TTC549 (cell line): ENCODE measurements at regions not wholly inside any gene's neighbourhood (a gene's known extent, or its start where the extent isn't known, plus 50 kb on each side); places are given as distances from the start of the nearest gene placed in this dataset.
"Not testable (repeated sequence)": the region's sequence is repeated elsewhere in the genome, so short reads cannot be mapped to it uniquely, and the experiment has no call there.

Experiments
- FAIRE-seq: peaks from 2 replicates; lab custom pipeline; 2012; peaks lifted over from hg19 to GRCh38; lab: Jason Lieb, UNC

GRCh38 chr5:100479079-100479688, 56.0 kb upstream of the FAM174A start:
- FAIRE-seq: no peak

- FAIRE-seq: no peak
Measured at GRCh38 chr5:100472091-100472490, 63.1 kb upstream of the FAM174A start.

- FAIRE-seq: no peak
Measured at GRCh38 chr5:100469767-100470166, 65.4 kb upstream of the FAM174A start.

GRCh38 chr5:100464418-100464817, 70.8 kb upstream of the FAM174A start:
- no peak for FAIRE-seq

- FAIRE-seq: no peak
Measured at GRCh38 chr5:100456615-100457014, 78.6 kb upstream of the FAM174A start.

GRCh38 chr5:100452126-100452525, 83.0 kb upstream of the FAM174A start:
- no peak for FAIRE-seq

GRCh38 chr5:100448111-100448528, 87.1 kb upstream of the FAM174A start:
- FAIRE-seq: no peak

GRCh38 chr5:100446879-100447430, 88.2 kb upstream of the FAM174A start:
- FAIRE-seq: no peak

GRCh38 chr5:100444961-100445360, 90.2 kb upstream of the FAM174A start:
- FAIRE-seq: no peak

GRCh38 chr5:100434815-100435214, 100.4 kb upstream of the FAM174A start:
- no peak for FAIRE-seq

GRCh38 chr5:100432741-100433140, 102.4 kb upstream of the FAM174A start:
- FAIRE-seq: no peak

GRCh38 chr5:100430268-100431195, 104.6 kb upstream of the FAM174A start:
- no peak for FAIRE-seq

GRCh38 chr5:100424787-100425186, 110.4 kb upstream of the FAM174A start:
- no peak for FAIRE-seq

GRCh38 chr5:100424017-100424416, 111.2 kb upstream of the FAM174A start:
- FAIRE-seq: no peak

- FAIRE-seq: no peak
Measured at GRCh38 chr5:100423330-100423729, 111.8 kb upstream of the FAM174A start.

- no peak for FAIRE-seq
Measured at GRCh38 chr5:100421360-100421759, 113.8 kb upstream of the FAM174A start.

GRCh38 chr5:100418231-100418630, 116.9 kb upstream of the FAM174A start:
- no peak for FAIRE-seq

- FAIRE-seq: no peak
Measured at GRCh38 chr5:100409660-100410151, 125.5 kb upstream of the FAM174A start.

GRCh38 chr5:100407053-100407452, 128.1 kb upstream of the FAM174A start:
- no peak for FAIRE-seq

GRCh38 chr5:100406640-100407039, 128.5 kb upstream of the FAM174A start:
- FAIRE-seq: no peak

GRCh38 chr5:100402071-100402470, 133.1 kb upstream of the FAM174A start:
- FAIRE-seq: no peak

GRCh38 chr5:100401149-100401548, 134.0 kb upstream of the FAM174A start:
- FAIRE-seq: no peak

- not testable (repeated sequence) for FAIRE-seq
Measured at GRCh38 chr5:100398815-100399214, 136.4 kb upstream of the FAM174A start.
